GM18502 (cell line): ENCODE measurements at regions not wholly inside any gene's neighbourhood (a gene's known extent, or its start where the extent isn't known, plus 50 kb on each side); places are given as distances from the start of the nearest gene placed in this dataset.

Source experiments
- ATAC-seq: cut with Tn5 transposase; IDR thresholded peaks from one replicate; pipeline ENCODE4 v1.9.1; 2021; ENCODE audit warnings: mild to moderate bottlenecking; ENCODE audit not compliant: unreplicated experiment, poor library complexity

- no peak for ATAC-seq
Measured at GRCh38 chr6:44062771-44063560, 64.3 kb downstream of the MRPL14 start.

- ATAC-seq, result no peak
Measured at GRCh38 chr6:44062105-44062770, 65.0 kb downstream of the MRPL14 start.

GRCh38 chr6:44061375-44062104, 65.7 kb downstream of the MRPL14 start:
- ATAC-seq, result no peak

- ATAC-seq, result no peak
Measured at GRCh38 chr6:44060612-44061374, 66.5 kb downstream of the MRPL14 start.

GRCh38 chr6:44059359-44060346, 67.6 kb downstream of the MRPL14 start:
- no peak for ATAC-seq

- ATAC-seq, result peak; percentile 86
Measured at GRCh38 chr6:44058617-44059358, 68.5 kb downstream of the MRPL14 start.

GRCh38 chr6:44057931-44058616, 69.2 kb downstream of the MRPL14 start:
- ATAC-seq, result no peak

- ATAC-seq, result no peak
Measured at GRCh38 chr6:44057238-44057930, 69.9 kb downstream of the MRPL14 start.

- no peak for ATAC-seq
Measured at GRCh38 chr6:44056392-44057237, 70.6 kb downstream of the MRPL14 start.

- no peak for ATAC-seq
Measured at GRCh38 chr6:44054721-44055559, 72.3 kb downstream of the MRPL14 start.

GRCh38 chr6:44053760-44054556, 73.3 kb downstream of the MRPL14 start:
- ATAC-seq, result no peak

- no peak for ATAC-seq
Measured at GRCh38 chr6:44053106-44053756, 74.0 kb downstream of the MRPL14 start.

- no peak for ATAC-seq
Measured at GRCh38 chr6:44052419-44053023, 74.7 kb downstream of the MRPL14 start.

- no peak for ATAC-seq
Measured at GRCh38 chr6:44051515-44051914, 75.7 kb downstream of the MRPL14 start.
